ENCODE measurements at regions not wholly inside any gene's neighbourhood (a gene's known extent, or its start where the extent isn't known, plus 50 kb on each side); places are given as distances from the start of the nearest gene placed in this dataset.

DNA sequence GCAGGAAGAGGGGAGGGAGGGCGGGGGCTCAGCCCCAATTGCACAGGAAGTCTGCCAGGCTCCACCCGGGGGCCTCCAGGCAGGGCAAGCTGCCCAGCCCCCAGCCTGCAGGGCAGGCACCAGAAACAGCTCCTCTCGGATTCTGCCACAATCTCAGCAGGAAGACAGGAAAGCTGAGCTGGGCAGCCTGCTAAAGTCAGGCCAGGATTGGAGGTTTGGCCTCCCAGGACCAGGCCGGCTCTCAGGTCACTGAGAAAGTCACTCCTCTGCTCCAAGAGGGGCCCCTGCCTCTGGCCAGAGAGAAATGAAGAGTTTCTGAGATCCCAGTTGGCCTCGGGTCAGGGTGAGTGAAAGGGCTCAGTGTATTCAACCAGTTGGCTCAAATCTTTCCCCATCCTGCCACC is 54.6 kb upstream of the STXBP1 start:
- H3K4me3 ChIP-seq = peak overlapping the region; percentile 3 to 11
- H3K27me3 ChIP-seq = no peaks in the 10 kb centered on the region
- H3K27ac ChIP-seq = peak overlapping the region; percentile 97
- no peak for DNase-seq (ENCODE audit: extremely low spot score in 2 of 2)
- peaks cover 91% of the 10 kb centered on the region for H3K4me1 ChIP-seq
- peaks cover 0 to 12% of the 10 kb centered on the region in 2 donors for H3K36me3 ChIP-seq
- TF ChIP-seq POLR2AphosphoS5 (IDR thresholded peaks at IDR 0.05; ENCODE audit: insufficient read depth in 1 of 2, low read depth in 1 of 2) = peak in 1 of 2 donors; percentile 42
- TF ChIP-seq, protein P1, sequence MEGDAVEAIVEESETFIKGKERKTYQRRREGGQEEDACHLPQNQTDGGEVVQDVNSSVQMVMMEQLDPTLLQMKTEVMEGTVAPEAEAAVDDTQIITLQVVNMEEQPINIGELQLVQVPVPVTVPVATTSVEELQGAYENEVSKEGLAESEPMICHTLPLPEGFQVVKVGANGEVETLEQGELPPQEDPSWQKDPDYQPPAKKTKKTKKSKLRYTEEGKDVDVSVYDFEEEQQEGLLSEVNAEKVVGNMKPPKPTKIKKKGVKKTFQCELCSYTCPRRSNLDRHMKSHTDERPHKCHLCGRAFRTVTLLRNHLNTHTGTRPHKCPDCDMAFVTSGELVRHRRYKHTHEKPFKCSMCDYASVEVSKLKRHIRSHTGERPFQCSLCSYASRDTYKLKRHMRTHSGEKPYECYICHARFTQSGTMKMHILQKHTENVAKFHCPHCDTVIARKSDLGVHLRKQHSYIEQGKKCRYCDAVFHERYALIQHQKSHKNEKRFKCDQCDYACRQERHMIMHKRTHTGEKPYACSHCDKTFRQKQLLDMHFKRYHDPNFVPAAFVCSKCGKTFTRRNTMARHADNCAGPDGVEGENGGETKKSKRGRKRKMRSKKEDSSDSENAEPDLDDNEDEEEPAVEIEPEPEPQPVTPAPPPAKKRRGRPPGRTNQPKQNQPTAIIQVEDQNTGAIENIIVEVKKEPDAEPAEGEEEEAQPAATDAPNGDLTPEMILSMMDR (IDR thresholded peaks at IDR 0.05) = no peak
- no peaks in the 10 kb centered on the region for H3K9me3 ChIP-seq
- intact Hi-C loops (cut with DNase I) = no loop called here

DNA sequence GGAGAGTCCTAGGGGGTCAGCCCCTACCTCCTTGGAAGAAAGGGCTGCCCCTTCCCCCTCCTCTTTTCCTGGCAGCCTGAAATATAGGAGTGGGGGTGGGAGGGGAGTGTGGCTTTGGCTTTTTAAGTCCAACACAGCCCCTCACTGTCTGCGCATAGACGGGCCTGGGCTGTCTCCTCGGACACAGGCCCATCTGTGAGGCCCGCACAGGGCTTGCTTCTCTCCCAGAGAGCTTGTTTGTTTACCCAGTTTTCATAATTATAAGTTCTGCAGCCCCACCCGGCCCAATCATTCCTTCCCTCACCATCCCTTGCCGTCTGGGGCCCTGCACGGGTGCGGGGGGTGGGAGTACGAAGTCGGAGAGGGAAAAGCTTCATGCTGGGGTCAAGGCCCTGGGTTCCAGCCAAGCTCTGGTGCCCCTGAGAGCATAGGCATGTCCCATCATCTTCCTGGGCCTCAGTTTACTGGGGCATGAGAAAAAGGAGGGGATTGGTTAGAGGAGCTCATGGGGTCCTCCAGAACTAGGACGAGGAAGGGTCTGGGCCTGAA is 54.0 kb upstream of the STXBP1 start:
- no peak for DNase-seq (ENCODE audit: extremely low spot score in 2 of 2)
- Histone ChIP-seq H3K4me3 (peak overlapping the region; percentile 3 to 11), H3K9me3 (no peaks in the 10 kb centered on the region), H3K4me1 (peaks cover 98% of the 10 kb centered on the region), H3K27ac (peak overlapping the region; percentile 97), H3K36me3 (peaks cover 0 to 12% of the 10 kb centered on the region in 2 donors), H3K27me3 (no peaks in the 10 kb centered on the region)
- intact Hi-C loops (cut with DNase I) = no loop called here
- TF ChIP-seq, protein P1 (IDR thresholded peaks at IDR 0.05) = no peak
- no peak for TF ChIP-seq POLR2A (IDR thresholded peaks at IDR 0.05)
- TF ChIP-seq POLR2AphosphoS5 (IDR thresholded peaks at IDR 0.05; ENCODE audit: insufficient read depth in 1 of 2, low read depth in 1 of 2) = no peak

DNA sequence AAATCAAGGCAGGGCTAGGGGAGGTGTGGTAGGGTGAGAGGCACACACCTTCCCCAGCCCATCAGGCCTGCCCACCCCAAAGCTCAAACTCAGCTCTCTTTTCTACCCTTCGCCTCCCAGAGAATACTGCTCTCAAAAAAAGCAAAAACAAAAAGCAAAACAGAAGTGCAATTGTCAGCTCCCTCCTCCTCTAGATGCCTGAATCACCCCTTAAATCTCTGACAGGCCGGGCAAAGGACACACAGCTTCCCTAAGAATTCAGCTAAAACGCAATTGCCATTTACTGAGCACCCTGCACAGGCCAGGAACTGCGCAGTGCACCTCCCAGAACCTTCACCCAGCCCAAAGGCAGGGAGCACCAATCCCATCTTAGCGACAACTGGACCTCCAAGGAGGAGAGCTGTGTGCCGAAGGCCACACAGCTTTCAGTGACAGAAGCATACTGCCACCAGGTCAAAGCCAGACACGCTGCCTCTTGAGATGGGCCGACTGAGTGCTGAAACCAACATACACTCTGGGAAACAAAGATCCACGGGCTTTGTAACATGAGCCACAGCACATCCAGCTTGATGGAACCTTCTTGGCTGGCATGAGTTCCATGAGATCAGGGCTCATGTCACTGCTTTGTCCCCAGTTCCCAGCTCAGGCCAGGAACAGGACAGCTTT is 53.4 kb upstream of the STXBP1 start:
- peaks cover 99% of the 10 kb centered on the region for H3K4me1 ChIP-seq
- peaks cover 0 to 12% of the 10 kb centered on the region in 2 donors for H3K36me3 ChIP-seq

DNA sequence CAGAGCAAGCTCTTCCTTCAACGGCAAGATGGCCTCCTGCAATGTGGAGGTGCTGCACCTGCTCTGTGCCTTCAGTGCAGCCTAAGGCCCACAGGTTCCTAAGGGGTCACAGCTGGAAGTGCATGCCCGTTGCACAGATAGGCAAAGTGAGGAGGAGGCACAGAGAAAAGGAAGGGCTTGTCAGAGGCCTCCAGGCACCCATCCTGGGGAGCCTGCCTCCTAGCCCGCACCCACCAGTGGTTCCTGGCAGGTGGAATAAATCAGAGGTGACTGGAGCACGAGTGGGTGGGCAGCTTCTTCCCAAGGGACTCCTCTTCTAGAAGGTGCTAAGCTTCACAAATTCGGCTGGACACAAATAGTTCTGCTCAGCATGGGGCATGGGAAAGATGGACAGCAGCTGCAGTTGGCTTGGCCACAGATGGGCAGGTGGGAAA is 52.8 kb upstream of the STXBP1 start:
- intact Hi-C loops (cut with DNase I) = no loop called here
- TF ChIP-seq, protein P1 (IDR thresholded peaks at IDR 0.05) = no peak
- TF ChIP-seq POLR2AphosphoS5 (IDR thresholded peaks at IDR 0.05; ENCODE audit: insufficient read depth in 1 of 2, low read depth in 1 of 2) = no peak
- no peak for TF ChIP-seq POLR2A (IDR thresholded peaks at IDR 0.05)
- peaks cover 99% of the 10 kb centered on the region for H3K4me1 ChIP-seq
- no peaks in the 10 kb centered on the region for H3K27me3 ChIP-seq
- no peaks in the 10 kb centered on the region for H3K9me3 ChIP-seq
- no peak overlapping the region for H3K4me3 ChIP-seq
- peak overlapping the region; percentile 97 for H3K27ac ChIP-seq
- DNase-seq (ENCODE audit: extremely low spot score in 2 of 2) = no peak
- H3K36me3 ChIP-seq = peaks cover 0 to 17% of the 10 kb centered on the region in 2 donors

More for the DNA sequence above, 53.4 kb upstream of the STXBP1 start:
- TF ChIP-seq, protein P1 (IDR thresholded peaks at IDR 0.05) = no peak
- TF ChIP-seq POLR2AphosphoS5 (IDR thresholded peaks at IDR 0.05; ENCODE audit: insufficient read depth in 1 of 2, low read depth in 1 of 2) (no peak), POLR2A (IDR thresholded peaks at IDR 0.05) (no peak)
- Histone ChIP-seq H3K4me3 (no peak overlapping the region), H3K9me3 (no peaks in the 10 kb centered on the region), H3K27ac (peak overlapping the region; percentile 97), H3K27me3 (no peaks in the 10 kb centered on the region)
- intact Hi-C loops (cut with DNase I) = no loop called here
- no peak for DNase-seq (ENCODE audit: extremely low spot score in 2 of 2)

Data from vagina (tissue), 2 donors.